Skeletal muscle cell (primary cell): ENCODE measurements at regions not wholly inside any gene's neighbourhood (a gene's known extent, or its start where the extent isn't known, plus 50 kb on each side); places are given as distances from the start of the nearest gene placed in this dataset.
"Not testable (repeated sequence)": the region's sequence is repeated elsewhere in the genome, so short reads cannot be mapped to it uniquely, and the experiment has no call there.

Source experiments
- DNase-seq: peaks from one replicate; pipeline ENCODE4 v3.0.0-alpha.2; 2010; ENCODE audit warnings: low read depth
- H3K4me3 ChIP-seq: 2 replicates; pipeline ENCODE4 v1.5.1; 2011; ENCODE audit warnings: low read depth, mild to moderate bottlenecking, control low read depth, low read length, moderate library complexity

- H3K4me3 ChIP-seq, result no peak overlapping the region
- DNase-seq, result no peak
Observed at GRCh38 chr5:165351342-165351741, 1845.9 kb downstream of the MAT2B start.

- H3K4me3 ChIP-seq, result no peak overlapping the region
- no peak for DNase-seq
Observed at GRCh38 chr5:165360366-165360765, 1854.9 kb downstream of the MAT2B start.

GRCh38 chr5:165360784-165361542 lies 1855.5 kb downstream of the MAT2B start:
- no peak for DNase-seq
- H3K4me3 ChIP-seq, result no peak overlapping the region

- no peak overlapping the region for H3K4me3 ChIP-seq
- no peak for DNase-seq
Observed at GRCh38 chr5:165370233-165370632, 1864.8 kb downstream of the MAT2B start.

- DNase-seq, result no peak
- H3K4me3 ChIP-seq, result no peak overlapping the region
Observed at GRCh38 chr5:165370794-165371193, 1865.4 kb downstream of the MAT2B start.

- no peak overlapping the region for H3K4me3 ChIP-seq
- DNase-seq, result no peak
Observed at GRCh38 chr5:165375201-165375600, 1869.8 kb downstream of the MAT2B start.

- H3K4me3 ChIP-seq, result no peak overlapping the region
- DNase-seq, result no peak
Observed at GRCh38 chr5:165393839-165394238, 1888.4 kb downstream of the MAT2B start.

GRCh38 chr5:165397516-165397915 lies 1892.1 kb downstream of the MAT2B start:
- H3K4me3 ChIP-seq, result no peak overlapping the region
- no peak for DNase-seq

GRCh38 chr5:165400086-165400485 lies 1894.7 kb downstream of the MAT2B start:
- DNase-seq, result no peak
- H3K4me3 ChIP-seq, result no peak overlapping the region

- no peak for DNase-seq
- no peak overlapping the region for H3K4me3 ChIP-seq
Observed at GRCh38 chr5:165404917-165405316, 1899.5 kb downstream of the MAT2B start.

- no peak for DNase-seq
- no peak overlapping the region for H3K4me3 ChIP-seq
Observed at GRCh38 chr5:165405340-165405739, 1899.9 kb downstream of the MAT2B start.

- no peak for DNase-seq
- H3K4me3 ChIP-seq, result no peak overlapping the region
Observed at GRCh38 chr5:165407352-165407751, 1901.9 kb downstream of the MAT2B start.

- H3K4me3 ChIP-seq, result no peak overlapping the region
Observed at GRCh38 chr5:165410476-165410875, 1905.1 kb downstream of the MAT2B start.

GRCh38 chr5:165411532-165411931 lies 1906.1 kb downstream of the MAT2B start:
- DNase-seq, H3K4me3 ChIP-seq: not testable (repeated sequence)

More at GRCh38 chr5:165410476-165410875, 1905.1 kb downstream of the MAT2B start:
- peak; percentile 11 for DNase-seq

- no peak for DNase-seq
- H3K4me3 ChIP-seq, result no peak overlapping the region
Observed at GRCh38 chr5:165420493-165420892, 1915.1 kb downstream of the MAT2B start.

- no peak overlapping the region for H3K4me3 ChIP-seq
- no peak for DNase-seq
Observed at GRCh38 chr5:165423697-165424299, 1918.4 kb downstream of the MAT2B start.

GRCh38 chr5:165425594-165425993 lies 1920.2 kb downstream of the MAT2B start:
- no peak overlapping the region for H3K4me3 ChIP-seq
- DNase-seq, result no peak

GRCh38 chr5:165448753-165449152 lies 1943.3 kb downstream of the MAT2B start:
- no peak for DNase-seq
- no peak overlapping the region for H3K4me3 ChIP-seq

GRCh38 chr5:165457859-165458481 lies 1952.6 kb downstream of the MAT2B start:
- DNase-seq, result peak; percentile 1
- H3K4me3 ChIP-seq, result no peak overlapping the region

GRCh38 chr5:165459232-165459631 lies 1953.8 kb downstream of the MAT2B start:
- no peak overlapping the region for H3K4me3 ChIP-seq
- no peak for DNase-seq

- no peak for DNase-seq
- no peak overlapping the region for H3K4me3 ChIP-seq
Observed at GRCh38 chr5:165460911-165461310, 1955.5 kb downstream of the MAT2B start.
